GM12892 (cell line): ENCODE measurements at regions not wholly inside any gene's neighbourhood (a gene's known extent, or its start where the extent isn't known, plus 50 kb on each side); places are given as distances from the start of the nearest gene placed in this dataset.

Source experiments
- DNase-seq: peaks from one replicate; pipeline ENCODE4 v3.0.0; 2011; ENCODE audit not compliant: insufficient read length
- FAIRE-seq: peaks from 2 replicates; lab custom pipeline; 2011; peaks lifted over from hg19 to GRCh38; lab: Jason Lieb, UNC
- POLR2A ChIP-seq: IDR thresholded peaks from 2 replicates; pipeline ENCODE4 v1.6.1; 2011; ENCODE audit warnings: low read depth, low read length, control low read depth
- POLR2AphosphoS5 ChIP-seq: IDR thresholded peaks from 2 replicates; pipeline ENCODE4 v1.6.1; 2011; ENCODE audit warnings: low read depth, low read length, control low read depth
- TAF1 ChIP-seq: IDR thresholded peaks from 2 replicates; pipeline ENCODE4 v1.6.1; 2011; ENCODE audit warnings: low read depth, mild to moderate bottlenecking, control low read depth, low read length, borderline replicate concordance

DNA sequence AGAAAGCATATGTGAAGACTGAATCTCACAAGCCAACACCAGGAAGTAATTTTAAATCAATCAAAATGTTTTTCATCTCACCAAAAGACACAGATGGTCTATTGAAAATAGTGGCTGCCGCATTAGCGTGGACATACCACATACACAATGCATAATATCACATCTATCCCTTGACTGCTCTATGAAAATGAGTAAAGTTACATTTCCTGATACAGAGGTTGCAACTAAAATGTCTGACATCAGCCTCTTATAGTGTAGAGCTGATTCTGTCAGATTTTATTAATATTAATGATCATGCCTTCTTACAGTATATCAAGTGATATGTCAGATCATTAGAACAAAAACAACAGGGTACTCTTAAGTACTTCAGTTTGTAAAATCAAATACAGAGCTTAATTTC lies 339.8 kb upstream of the EPHA7 start:
- no peak for FAIRE-seq
- no peak for DNase-seq
- no peak for TF ChIP-seq POLR2AphosphoS5
- TF ChIP-seq POLR2A = no peak
- no peak for TF ChIP-seq TAF1

DNA sequence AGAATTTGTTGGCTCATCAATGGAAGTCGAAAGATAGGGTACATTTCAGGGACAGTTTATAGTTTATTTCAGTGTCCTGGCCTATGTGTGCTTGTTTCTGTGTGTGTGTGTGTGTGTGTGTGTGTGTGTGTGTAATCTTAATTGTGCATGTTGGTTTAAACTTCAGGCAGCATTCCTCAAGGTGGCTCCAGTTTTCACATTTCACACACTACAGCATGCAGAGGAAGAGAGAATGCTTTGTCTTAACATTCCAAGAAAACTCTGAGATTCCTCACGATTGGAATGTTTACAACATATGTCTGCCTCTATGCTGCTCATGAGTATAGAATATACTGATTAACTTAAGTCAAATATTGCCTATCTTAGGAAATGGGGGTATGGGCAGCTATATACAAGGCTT lies 332.6 kb upstream of the EPHA7 start:
- no peak for DNase-seq
- no peak for FAIRE-seq
- TF ChIP-seq POLR2AphosphoS5 = no peak

DNA sequence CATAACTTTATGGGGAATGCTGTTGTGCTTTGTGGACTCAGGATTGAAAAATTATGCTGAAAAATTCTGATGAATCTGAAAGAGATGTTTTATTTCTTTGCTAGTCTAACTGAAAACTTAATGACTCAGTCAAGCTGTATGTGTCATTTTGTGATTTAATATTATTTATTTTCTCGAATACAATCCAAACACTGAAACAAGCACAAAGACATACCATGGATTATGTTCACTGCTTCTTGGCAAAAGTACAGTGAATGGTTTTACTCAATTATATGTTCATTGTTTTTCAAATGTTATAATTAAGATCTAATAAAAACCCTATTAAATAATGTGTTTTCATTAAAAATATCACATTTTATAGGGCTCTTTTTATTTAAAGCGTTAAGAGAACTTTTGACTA lies 330.6 kb upstream of the EPHA7 start:
- TF ChIP-seq POLR2AphosphoS5 = no peak
- TF ChIP-seq POLR2A = no peak
- no peak for TF ChIP-seq TAF1
- FAIRE-seq (no peak), DNase-seq (no peak)

DNA sequence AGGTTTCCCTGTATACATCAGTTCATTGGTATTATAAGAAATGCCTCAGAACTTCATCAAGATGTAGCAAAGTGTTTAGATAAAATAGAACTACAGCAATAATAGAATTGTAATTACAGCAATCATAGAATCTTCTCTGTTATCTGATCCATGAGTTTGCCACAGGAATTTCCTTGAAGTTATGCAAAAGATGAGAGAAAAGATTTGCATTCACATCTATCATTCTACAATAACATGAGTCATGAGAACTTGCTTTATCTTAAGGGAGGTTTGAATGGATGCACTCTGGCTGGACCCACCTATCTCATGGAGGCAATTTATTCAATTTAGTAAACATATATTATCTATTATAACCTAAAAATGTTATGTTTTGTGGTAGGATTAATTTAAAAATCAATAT lies 329.8 kb upstream of the EPHA7 start:
- TF ChIP-seq POLR2AphosphoS5 = no peak
- TF ChIP-seq TAF1 = no peak
- no peak for TF ChIP-seq POLR2A
- DNase-seq (no peak), FAIRE-seq (no peak)

DNA sequence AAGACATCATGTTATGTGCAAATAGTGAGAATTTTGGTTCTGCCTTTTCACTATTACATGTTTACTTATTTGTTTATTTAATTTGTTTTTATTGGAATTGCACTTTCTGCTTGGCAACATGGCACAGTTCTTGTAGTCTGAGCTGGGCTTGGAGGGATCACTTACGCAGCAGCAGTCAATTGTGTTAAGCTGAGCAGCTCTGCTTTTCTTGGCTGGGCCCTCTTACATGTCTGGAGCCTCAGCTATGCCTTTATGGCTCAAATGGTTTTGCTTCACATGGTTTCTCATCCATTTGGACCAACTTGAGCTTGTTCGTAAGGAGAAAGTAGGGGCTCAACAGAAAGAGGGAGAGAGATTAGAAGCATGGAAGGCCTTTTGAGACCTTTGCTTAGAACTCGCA lies 327.5 kb upstream of the EPHA7 start:
- FAIRE-seq = no peak
- TF ChIP-seq POLR2AphosphoS5 (no peak), TAF1 (no peak), POLR2A (no peak)
- no peak for DNase-seq

DNA sequence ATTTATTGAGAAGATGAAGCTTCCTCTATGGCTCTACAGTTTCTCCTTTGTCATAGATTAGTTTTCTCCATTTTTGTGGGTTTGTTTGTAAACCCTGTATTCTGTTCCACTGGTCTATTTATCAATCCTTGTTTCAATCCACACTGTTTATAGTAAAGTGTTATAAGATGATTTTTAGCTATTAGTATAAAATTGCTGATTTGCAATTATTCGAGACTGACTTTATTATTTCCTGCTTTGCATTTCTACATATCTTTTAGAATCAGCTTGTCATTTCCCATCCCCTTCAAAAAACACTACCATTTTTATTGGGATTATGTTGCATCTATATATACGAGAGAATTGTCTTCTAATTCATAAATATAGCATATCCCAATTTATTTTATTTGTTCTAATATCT lies 325.9 kb upstream of the EPHA7 start:
- FAIRE-seq (no peak), DNase-seq (no peak)
- no peak for TF ChIP-seq TAF1

DNA sequence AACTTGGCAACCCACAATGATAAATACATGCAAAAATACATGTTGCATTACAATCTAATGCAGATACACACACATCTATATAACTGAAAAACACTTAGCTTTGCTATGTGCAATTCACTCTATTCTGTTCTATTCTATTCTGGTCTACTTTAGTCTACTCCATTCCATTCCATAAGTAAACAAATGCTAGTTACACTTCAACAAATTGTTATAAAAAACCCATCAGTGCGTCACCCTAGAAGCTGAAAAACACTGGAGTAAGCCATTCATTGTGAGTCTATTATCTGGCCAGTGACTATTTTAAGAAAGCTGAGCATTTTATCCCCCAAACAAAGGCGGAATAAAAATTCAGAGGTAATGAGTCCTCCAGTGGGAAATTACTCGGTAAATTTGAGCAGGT lies 315.7 kb upstream of the EPHA7 start:
- TF ChIP-seq TAF1 (no peak), POLR2A (no peak), POLR2AphosphoS5 (no peak)
- DNase-seq (no peak), FAIRE-seq (no peak)

DNA sequence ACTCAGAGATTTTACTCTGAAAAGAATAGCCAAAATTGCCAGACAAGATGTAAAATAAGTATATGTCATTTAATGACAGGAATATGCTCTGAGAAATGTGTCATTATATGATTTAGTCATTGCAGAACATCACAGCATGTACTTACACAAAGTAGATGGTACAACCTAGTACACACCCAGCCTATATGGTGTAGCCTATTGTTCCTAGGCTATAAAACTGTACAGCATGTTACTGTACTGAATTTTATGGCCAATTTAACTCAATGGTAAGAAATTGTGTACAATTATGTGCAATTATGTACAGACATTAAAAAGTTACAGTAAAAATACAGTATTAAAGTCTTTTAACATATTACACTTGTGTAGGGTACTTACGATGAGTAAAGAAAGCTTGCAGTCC lies 311.9 kb upstream of the EPHA7 start:
- TF ChIP-seq POLR2A (no peak), TAF1 (no peak), POLR2AphosphoS5 (no peak)
- FAIRE-seq (no peak), DNase-seq (no peak)

DNA sequence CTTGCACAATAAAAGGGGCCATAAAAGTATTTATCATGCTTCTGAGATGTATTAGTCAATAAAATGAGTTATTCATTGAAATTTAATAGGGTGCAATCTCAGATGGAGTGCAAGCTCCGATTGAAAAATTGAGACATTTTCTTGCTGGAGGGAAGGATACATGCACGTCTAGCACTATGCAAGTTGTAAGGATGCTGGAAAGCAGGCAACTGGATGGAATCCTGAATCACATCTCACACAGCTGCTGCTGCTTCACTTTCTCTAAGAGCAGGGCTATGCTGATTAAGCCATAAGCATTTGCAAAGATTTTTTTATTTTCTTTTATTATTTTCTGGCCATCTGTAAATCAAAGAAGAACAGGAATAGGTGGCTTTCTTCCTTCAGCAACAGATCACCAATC lies 308.8 kb upstream of the EPHA7 start:
- no peak for DNase-seq
- TF ChIP-seq POLR2A (no peak), POLR2AphosphoS5 (no peak), TAF1 (no peak)
- FAIRE-seq = no peak

DNA sequence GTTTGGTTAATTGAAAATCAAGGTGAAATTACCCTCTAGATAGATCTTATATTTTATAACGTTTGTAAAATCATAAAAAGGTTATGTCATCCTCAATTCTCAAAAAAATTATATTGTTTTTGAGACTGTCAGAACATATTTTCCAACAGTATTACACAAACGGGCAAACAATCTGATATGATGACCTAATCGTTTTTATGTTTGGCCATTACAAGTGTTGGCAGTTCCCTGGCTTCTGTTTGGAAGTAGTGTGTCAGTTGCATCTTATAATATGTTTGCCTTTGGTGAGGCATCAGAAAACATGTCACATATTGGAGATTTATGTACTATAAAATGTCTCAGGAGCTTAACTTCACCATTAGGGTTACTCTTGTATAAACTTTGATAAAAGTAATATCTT lies 308.1 kb upstream of the EPHA7 start:
- TF ChIP-seq POLR2A (no peak), POLR2AphosphoS5 (no peak), TAF1 (no peak)
- no peak for FAIRE-seq
- DNase-seq = no peak

DNA sequence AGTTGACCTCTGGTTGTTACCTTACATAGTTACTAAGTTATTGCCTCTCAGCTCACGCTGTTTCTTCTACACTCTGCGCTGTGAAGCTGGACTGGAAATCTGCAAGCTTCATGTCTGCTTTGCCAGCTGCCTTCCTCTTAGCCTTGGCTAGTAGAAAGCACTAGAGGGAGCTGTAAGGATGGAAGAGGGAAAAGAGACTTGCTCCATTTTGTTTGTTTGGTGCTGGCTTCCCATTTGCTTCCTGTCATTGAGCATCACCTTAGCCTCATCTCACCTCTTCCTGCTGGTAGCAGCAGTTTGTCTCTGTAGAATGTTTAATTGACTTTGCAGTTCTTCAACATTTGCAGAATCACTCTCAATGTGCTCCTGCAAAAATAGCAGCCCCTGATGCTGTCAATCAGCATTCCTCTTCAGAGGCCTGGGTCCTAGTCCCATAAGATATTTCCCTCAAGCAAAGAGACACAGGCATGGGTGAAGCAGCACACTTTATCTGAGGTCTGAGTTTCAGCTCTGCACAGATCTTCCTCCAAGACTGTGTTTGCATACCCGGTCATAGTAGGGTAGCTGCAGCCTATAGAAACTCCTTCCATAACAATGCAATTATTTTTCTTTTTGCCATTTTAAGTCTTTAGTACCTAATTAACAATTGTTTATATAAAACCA lies 302.2 kb upstream of the EPHA7 start:
- TF ChIP-seq POLR2AphosphoS5 = no peak
- no peak for TF ChIP-seq POLR2A
- no peak for TF ChIP-seq TAF1
- FAIRE-seq (no peak), DNase-seq (no peak)

DNA sequence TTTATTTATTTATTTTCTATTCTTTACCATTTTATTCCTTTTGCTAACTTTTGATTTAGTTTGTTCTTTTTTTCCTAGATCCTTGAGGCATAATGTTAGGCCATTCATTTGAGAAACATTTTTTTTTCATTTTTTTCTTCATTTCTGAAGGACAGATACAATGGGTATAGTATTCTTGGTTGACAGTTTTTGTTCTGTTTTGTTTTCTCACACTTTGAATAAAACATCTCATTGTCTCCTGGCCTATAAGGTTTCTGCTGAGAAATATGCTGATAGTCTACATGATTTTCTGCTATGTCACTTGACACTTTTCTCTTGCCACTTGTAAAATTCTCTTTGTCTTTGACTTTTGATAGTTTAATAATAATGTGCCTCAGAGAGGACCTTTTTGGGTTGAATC lies 294.6 kb upstream of the EPHA7 start:
- no peak for TF ChIP-seq TAF1
- TF ChIP-seq POLR2A = no peak
- no peak for TF ChIP-seq POLR2AphosphoS5
- no peak for DNase-seq
- FAIRE-seq = no peak

DNA sequence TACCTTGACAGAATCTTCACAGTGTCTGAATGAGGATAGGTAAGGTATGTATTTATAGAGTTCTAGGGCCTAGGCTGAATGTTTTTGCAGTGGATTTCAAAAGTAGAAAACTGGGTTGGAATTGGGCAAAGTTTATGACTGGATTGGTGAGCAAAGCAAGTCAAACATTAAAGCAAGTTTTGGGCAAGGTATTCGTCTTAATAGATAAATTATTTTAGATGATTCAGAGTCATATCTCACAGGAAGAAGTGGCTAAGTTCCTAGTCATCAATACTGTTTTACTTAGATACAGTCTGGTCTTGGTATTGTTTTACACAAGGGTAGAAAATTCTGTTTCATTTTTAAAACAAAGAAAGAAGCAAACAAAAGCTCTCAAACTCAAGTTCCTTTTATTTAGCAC lies 284.1 kb upstream of the EPHA7 start:
- FAIRE-seq (no peak), DNase-seq (no peak)
- TF ChIP-seq POLR2A = no peak
- TF ChIP-seq POLR2AphosphoS5 = no peak
- TF ChIP-seq TAF1 = no peak
